GM21529 (cell line): ENCODE measurements at regions not wholly inside any gene's neighbourhood (a gene's known extent, or its start where the extent isn't known, plus 50 kb on each side); places are given as distances from the start of the nearest gene placed in this dataset.
"Not testable (repeated sequence)": the region's sequence is repeated elsewhere in the genome, so short reads cannot be mapped to it uniquely, and the experiment has no call there.

Source experiments
- ATAC-seq: cut with Tn5 transposase; IDR thresholded peaks from one replicate; pipeline ENCODE4 v1.9.1; 2021; ENCODE audit not compliant: unreplicated experiment

DNA sequence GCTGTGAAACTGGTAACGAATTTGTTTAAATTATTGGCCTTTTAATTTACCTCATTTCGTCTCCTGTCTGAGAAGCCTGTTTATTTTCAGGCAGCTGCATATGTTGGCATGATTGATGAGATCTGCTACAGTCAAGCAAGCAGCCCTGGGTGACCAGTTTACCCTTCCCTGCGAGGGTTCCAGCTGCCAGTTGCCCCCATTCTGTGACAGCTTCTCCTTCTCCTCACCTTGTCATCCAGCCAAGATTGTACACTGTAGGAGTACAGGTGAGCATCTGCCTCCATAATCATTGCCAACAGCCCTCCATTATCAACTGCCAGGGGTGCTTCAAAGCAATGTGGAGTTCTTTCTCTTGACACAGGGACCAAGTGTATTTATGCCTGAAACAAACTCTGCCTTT is 1979.9 kb upstream of the PRR20A start:
- ATAC-seq = no peak

DNA sequence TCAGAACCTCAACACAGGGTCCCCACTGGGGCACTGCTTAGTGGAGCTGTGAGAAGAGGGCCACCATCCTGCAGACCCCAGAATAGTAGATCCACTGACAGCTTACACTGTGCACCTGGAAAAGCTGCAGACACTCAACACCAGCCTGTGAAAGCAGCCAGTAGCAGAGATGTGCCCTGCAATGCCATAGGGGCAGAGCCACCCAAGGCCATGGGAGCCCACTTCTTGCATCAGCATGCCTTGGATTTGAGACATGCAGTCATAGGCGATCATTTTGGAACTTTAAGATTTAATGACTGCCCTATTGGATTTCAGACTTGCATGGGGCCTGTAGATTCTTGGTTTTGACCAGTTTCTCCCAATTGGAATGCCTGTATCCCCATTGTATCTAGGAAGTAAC is 1962.1 kb upstream of the PRR20A start:
- not testable (repeated sequence) for ATAC-seq

DNA sequence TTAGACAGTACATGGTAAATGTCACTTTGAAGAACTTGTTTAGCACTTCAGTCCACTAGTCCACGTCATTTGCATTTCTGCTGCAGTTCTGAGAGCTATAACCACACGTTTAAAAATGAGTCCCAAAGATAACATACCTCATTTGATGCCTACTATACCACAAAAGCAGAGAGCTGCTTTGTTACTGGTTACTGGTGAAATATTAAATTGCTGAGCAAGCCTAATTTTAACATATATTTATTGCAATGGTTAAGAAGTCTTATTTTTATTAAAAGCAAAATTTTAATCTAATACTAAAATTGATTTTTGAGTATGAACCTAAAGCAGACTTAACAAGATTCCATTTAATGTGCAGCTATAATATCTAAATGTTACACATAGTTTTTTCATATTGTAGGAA is 1949.7 kb upstream of the PRR20A start:
- ATAC-seq = no peak

DNA sequence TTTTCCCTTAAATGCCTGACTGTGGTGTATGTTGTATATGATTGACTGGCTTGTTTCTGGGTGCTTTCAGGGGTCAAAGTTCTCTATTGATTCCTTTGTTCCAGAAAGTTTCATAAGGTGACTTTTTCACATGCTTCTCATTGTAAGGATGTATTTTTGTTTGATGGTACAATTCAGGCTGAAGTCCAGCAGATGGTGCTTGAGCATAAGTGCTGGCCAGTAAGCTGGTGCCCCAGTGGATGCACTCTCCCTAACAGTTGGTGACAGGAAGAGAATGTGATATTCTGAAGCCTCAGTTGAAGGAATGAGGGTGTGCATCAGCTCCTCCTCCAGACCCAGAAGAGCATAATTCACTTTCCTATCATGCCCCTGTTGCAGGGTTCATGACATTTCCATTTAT is 1941.6 kb upstream of the PRR20A start:
- no peak for ATAC-seq

DNA sequence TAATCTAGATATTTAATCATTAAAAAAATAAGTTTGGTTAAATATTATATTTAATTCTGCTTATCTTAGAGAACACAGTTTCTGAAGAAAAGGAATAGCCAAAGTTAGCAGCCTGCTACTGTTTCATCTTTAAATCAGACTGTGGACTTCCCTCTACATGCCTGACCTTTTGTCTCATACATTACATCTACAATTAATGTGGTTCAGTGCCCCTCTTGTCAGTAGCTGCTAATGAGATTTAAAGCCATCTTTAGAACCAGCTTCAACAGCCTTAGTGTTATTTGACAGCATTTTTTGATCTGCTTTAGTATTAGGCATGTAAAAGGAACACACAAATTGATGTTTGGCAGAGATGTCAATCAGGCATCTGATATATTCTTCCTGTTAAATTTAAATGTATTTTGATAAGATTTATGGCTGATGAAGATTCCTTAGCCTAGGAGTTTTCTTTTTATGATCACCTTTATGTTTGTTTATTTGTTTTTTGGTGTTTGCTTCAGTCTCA is 1925.8 kb upstream of the PRR20A start:
- ATAC-seq = no peak

DNA sequence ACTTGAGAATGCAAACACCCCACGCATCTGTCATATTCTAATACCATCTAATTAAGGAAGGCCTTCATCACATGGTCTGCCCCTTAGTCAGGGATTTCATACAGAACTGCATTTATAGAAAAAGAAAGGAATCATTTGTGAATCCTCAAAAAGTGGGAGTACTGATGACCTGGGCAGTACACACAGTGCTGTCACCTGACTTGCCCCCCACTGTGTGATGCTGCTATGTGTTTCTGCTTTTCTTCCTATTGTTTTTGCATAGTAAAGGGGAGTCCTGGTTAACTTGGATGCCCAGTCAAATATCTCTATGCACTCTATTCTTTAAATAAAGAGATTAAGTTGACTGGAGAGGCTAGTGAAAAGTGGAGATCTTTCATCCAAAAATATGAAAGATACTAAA is 1921.2 kb upstream of the PRR20A start:
- no peak for ATAC-seq

DNA sequence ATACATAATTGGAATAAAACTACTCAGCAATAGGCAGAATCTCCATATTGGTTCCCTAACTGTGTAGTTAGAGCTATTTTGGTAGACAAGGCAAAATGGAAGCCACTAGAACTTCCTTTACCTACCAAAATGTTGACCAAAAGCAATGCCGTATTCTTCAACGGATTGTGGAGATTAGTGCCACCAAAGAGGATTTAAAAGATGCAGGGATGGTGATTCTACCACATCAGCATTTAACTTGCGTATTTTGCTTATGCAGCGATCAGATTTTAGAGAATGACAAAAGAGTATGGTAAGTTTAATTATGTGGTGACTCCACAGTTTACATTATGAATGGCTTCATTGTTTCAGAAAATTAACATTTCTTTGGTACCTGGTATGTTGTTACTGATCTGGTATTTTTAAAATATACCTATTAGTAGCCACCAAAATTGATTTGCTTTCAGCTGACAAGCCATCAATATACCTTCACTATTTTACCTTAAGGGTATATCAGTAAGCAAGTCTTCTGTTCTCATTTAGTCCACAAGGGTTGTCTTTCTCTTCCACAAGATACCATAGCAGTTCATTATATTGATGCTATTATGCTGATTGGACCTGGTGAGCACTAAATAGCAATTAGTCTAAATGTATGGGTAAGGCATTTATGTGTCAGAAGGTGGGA is 1910.7 kb upstream of the PRR20A start:
- no peak for ATAC-seq

DNA sequence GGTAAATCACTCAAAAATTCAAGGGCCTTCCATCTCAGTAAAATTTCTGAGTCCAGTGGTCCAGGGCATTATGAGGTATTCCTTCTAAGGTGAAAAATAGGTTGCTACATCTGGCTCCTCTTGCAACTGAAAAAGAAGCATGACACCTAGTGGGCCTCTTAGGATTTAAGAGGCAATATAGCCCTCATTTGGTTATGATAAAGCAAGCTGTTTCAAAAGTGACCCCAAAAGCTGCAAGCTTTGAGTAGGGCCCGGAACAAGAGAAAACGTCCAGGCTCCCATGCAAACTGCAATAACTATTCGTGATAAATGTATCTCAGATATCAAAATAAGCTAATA is 1910.2 kb upstream of the PRR20A start:
- ATAC-seq = no peak

DNA sequence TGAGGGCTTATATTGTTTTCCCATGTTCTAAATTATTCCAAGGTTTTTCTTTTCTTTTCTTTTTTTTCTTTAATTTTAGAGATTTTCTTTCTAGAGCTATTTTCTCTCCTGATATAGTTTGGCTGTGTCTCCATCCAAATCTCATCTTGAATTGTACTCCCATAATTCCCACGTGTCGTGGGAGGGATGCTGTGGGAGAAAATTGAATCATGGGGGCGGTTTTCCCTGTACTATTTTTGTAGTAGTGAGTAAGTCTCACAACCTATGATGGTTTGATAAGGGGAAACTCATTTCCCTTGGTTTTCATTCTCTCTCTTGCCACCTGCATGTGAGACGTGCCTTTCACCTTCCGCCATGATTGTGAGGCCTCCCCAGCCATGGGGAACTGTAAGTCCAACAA is 1906.4 kb upstream of the PRR20A start:
- ATAC-seq = no peak

DNA sequence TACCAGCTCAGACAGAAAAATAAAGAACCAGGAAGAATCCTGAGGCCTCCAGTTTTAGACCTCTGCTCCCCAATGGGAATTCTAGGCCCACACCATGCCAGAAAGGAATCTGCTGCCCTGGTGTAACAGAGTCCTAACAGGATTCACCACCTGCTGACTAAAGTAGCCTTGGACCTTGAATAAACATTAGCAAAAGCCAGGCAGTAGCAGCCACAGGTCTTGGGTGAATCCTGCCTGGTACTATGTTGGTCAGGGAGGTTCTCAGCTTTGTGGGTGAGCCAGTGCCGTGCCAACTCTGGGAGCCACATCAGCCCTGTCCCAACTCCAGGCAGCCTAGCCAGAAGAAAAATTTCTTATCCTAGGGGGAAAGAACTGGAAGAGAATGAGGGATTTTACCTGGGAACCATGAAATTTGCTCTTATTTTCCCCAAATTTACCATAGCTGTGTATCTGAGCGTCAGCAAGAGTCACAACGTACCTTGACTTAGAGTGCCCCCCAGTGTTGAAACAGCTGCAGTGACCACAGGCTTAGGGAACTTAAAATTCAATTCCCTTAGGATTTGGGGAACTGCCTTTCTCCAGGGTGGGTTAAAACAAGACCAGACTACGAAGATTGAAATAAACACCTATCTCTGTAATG is 1895.6 kb upstream of the PRR20A start:
- no peak for ATAC-seq

DNA sequence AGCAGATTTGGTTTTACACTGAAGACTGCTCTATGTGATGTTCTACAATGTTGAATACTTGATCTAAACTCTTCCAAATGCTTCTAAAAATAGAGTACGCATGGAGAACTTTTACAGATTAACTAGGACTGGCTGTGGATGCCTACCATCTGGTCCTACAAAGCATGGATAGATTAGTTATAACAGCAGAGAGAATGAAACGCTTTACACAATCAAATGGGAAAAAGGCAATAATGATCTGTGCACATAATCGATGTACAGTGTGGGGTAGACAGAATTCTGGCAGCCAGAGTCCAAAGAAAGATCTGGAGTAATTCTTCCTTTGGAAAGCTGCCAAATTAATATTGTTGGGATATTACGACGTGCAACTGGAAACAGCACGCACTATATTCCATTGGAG is 1885.5 kb upstream of the PRR20A start:
- no peak for ATAC-seq

DNA sequence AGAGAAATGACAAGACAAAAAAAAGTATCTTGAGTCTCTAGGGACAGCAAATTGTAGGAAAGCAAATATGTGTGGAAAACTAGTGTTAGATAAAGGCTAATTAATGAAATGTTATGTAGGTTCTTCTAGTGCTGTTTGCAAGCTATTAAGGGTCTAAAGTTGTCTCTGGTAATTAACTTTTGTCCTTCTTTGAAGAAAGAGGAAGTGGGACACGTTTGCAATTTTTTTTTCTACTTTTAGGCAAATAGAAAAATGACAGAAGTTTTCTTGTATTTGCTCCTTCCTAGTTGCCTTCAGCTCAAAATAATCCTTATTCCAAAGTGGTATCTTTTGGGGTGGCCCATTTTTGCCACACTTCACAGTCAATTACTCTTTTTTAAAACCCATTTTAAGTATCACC is 1877.7 kb upstream of the PRR20A start:
- ATAC-seq = no peak

DNA sequence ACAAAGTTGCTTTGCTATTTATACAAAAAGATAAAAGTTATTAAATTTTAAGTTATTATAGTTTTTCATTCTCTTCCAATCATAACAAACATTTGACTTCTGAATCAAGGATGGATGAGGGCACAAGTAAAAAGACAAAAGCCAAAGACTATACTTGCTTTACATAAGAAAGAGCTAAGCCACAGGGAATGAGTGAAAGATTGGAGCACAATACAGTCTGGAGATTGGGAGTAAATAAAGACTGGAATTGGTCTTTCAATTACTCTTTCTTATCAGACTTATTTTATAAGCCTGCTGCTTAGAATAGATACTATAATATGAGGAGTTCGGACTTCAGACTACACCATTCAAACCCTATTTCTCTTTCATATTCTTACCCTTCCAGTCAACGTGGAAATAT is 1874.1 kb upstream of the PRR20A start:
- ATAC-seq = no peak

DNA sequence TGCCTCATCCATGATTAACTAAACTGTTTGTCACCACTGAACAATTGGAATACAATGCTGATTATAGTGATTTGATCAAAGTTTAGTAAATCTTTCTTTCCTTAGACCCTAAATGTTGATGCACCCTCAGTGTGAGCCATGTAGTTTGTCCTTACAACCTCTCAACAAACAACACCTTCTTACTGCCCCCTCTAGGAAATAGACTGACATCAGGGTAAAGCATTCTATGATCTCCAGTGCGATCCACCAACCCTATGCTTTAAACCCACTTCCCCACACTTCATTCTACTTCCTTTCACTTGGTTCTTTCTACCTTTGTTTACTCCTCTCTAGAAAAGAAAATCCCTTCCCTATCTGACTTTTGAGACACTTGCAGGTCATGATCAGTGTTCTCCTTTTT is 1842.5 kb upstream of the PRR20A start:
- no peak for ATAC-seq

DNA sequence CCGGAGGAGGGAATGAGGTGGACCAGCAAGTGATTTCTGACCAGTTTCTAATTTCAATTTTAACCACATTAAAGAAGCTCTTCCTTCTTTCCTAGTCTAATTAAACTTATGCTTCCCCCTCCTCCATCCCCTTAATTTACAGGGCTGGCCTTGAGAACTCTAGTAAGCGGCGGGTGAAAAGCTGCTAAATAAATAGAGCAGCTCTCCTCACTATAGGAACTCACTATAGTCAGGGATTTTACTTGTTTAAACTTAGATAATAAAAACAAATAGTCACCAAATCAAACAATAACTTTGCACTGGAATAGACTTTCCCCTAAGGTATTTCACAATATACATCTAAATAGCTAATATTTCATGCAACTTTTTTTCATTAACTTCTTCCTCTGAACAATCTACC is 1838.2 kb upstream of the PRR20A start:
- no peak for ATAC-seq

DNA sequence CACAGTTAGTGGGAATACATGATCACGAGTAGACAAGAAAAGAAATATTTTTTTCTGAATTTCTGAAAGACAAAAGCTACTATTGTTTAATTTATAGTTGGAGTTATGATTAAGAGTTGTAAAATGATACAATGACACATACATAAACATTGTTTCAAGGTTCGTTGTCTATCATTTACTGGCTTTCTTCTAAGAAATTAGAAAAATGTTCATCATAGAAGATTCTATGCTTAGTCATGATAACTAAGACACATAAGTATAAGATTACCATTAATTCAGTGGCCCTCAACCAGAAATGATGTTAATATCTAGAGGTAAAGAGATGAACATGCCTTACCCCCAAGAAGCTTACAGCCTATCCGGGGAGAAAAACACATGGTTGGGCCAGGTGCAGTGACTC is 1832.8 kb upstream of the PRR20A start:
- no peak for ATAC-seq

DNA sequence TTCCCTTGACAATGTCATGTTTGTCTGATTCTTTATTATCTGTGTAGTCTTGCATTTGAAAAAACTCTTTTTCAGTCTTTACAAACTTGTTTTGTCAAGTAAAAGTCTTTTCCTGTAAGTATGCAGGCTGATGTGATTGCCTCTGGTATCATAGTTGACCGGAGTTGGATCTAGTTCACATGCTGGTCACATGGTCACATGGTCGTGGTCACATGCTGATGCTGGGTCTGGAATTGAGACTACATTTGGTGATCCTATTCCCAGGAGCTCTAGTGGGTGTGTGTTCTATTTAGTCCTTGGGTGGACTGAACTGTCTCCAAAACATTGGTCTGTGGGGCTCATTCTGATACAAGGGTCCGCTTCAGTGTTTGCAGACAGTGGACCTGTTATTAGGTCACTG is 1798.8 kb upstream of the PRR20A start:
- no peak for ATAC-seq

DNA sequence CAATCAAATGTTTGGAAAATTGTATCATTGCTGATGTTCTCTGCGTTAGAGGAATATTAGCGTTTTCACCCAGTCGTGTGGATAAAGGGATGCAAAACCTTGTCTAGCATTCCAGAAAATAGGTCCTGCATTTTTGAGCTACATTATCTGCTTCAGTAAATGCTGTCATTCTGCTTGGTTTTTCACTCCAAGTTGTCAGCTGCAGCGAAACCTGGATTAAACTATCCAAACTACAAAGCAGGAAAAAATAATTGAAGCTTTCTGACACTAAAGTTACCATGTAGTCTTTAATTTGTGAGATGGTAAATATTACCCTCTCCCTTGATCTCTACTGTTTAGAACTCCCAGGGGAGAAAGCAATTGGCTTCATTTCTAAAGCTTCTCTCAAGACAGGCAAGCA is 1795.5 kb upstream of the PRR20A start:
- ATAC-seq = no peak

DNA sequence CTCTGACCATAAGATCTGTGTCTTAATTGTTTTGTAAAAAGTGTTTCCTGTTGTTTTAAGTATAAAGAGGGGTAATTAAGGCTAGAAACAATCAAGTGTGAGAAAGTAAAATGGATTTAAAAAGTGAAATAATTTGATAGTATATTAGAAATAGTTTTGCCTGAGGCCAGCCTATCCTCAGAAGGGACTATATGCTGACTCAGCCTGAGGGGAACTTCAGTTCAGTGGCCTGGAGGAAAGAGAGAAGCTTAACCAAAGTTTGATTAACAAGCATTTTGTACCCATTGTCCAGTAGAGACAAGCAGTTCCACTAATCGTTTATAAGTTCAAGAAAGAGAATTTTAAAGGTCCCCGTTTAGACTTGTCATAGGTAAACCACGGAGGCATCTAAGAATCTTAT is 1793.2 kb upstream of the PRR20A start:
- ATAC-seq = no peak

DNA sequence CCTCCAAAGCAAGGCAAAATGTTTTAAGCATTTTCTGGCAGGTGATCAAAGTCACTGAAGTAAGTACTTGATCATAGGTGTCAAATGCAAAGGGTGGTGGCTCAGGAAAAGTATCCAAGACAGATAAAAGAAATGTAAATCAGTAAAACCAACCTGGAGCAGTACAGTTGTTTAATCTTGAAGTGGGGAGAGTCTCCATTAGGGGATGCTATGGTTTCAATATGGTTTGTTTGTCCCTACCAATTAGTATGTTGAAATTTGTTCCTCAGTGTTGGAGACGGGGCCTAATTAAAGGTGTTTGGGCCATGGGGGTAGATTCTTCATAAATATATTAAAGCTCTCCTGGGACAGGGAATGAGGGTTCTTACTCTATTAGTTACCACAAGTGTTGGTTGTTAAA is 1781.7 kb upstream of the PRR20A start:
- ATAC-seq = no peak

DNA sequence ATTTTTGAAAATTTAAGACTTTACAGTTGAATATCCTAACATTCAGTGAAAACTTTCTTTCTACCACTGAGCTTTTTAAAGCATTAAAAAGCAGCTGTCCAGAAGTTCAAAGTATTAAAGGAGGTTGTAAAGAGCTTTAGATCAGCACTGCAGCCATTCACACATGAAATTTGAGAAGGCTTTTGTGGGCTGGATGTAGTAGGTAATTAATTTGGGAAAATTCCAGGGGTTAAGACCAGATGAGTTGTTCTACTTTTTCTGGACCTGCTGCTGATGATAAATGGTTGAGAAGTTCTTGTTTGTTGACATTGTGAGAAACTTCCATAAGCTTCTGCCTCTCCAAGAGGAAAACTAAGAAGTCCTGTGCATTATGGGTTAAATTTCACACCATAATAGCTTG is 1779.6 kb upstream of the PRR20A start:
- no peak for ATAC-seq

DNA sequence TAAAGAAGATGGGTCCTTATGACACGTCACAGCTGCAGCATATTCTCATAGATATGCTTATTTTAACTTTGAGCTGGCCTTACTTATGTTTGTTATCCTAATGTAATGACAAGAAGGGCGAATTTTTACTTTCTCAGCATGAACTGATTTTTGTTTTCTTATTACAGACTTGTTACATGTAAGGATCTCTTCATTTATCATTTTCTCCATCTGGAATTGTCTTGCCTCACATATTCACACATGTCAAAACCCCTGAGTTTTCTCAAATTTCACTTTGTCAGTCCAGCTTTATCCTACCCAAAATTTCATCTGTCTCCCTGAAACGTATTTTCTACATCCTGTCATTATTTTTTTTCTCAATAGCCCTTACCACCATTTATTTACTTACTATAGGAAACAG is 1774.0 kb upstream of the PRR20A start:
- ATAC-seq = no peak

DNA sequence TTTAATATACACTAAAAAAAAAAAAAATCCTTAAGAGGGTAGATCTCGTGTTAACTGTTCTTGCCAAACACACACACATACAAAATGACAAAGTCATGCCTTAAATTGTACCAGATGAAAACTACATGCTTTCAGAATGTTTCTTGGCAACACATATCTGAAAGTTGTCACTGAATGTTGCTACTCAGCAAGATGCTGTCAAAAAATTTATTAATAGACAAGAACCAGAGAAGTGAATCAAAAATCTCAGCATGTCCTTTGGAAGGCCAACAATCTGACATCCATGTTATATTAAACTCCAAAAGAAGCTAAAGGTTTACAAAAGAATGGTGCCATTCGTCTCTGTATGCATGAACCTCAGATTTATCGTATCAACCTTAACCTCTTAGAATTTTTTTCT is 1746.2 kb upstream of the PRR20A start:
- ATAC-seq = no peak
